Inferior parietal cortex (tissue), 1 donor: ENCODE measurements at regions not wholly inside any gene's neighbourhood (a gene's known extent, or its start where the extent isn't known, plus 50 kb on each side); places are given as distances from the start of the nearest gene placed in this dataset.
A peak's percentile ranks its signal among the peaks of the same experiment; 100 is the strongest.

ENCODE experiments used
- DNase-seq: peaks from one replicate; pipeline ENCODE4 v3.0.0-alpha.2; 2016; ENCODE audit errors: extremely low spot score

GRCh38 chr5:67702008-67702407, 505.4 kb upstream of the CD180 start:
- DNase-seq, result no peak

DNA sequence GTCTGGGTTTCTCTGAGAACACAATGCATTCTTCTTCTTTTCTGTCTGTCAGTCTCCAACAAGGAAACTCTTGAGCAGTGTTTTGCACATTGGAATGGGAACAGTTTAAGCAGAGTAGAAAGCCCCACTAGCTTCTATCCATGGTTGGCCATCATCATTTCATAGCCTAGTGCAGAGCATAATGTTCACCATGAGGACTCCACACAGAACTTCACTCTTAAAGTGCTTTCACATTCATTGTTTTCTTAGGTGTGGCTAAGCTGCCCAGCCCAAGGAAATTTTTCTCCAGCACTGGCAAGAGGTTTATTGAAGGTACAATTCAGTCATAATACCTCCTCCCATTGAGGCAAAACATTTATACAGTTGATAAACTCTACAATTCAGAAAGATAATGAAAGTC, 503.0 kb upstream of the CD180 start:
- no peak for DNase-seq

DNA sequence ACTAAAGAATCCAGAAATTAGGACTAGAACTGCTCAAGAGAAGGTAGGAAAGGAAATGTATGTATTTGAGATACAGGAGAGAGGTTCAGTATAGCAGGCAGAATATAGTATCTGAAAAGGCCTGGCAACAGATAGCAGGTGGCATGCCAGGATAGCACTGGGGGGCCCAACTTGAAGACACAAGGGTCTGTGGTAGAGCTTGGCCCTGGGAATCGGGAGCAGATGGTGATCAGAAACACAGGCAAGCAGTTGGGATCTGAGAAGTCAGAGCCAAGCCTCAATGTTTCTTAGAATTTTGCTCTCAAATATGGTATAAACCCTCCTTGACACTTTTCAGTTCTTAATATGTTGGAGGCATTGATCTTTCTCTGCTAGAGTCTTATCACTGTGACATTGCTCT, 499.8 kb upstream of the CD180 start:
- no peak for DNase-seq

DNA sequence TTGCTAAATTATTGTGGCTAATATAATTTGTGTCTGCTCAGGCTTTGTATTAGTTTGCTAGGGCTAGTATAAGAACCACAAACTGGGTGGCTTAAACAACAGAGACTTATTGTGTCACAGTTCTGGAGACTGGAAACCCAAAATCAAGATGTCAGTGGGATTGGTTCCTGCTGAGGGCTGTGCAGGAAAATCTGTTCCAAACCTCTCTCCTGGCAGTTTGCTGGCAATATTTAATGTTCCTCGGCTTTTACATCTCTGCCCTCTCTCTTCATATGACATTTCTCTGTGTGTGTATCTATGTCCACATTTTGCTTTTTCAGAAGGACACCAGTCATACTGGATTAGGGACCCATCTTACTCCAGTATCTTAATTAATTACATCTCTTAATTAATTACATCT, 498.8 kb upstream of the CD180 start:
- DNase-seq, result no peak

DNA sequence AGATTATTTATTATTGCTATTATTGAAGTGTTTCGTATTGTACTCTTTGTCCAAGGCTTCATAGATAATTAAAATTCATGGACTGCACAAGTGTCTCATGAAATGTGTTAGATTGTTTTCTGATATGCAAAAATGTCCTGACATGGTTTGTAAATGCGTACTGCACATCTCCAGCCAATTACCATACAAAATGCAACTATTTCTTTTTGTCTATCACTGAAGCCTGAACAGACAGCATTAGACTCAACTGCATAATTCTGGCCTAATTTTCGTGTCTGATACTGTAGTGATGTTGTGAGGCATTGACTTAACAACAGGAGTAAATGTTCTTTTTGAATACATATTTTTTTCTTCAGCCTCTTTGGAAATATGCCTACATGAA, 498.2 kb upstream of the CD180 start:
- no peak for DNase-seq

DNA sequence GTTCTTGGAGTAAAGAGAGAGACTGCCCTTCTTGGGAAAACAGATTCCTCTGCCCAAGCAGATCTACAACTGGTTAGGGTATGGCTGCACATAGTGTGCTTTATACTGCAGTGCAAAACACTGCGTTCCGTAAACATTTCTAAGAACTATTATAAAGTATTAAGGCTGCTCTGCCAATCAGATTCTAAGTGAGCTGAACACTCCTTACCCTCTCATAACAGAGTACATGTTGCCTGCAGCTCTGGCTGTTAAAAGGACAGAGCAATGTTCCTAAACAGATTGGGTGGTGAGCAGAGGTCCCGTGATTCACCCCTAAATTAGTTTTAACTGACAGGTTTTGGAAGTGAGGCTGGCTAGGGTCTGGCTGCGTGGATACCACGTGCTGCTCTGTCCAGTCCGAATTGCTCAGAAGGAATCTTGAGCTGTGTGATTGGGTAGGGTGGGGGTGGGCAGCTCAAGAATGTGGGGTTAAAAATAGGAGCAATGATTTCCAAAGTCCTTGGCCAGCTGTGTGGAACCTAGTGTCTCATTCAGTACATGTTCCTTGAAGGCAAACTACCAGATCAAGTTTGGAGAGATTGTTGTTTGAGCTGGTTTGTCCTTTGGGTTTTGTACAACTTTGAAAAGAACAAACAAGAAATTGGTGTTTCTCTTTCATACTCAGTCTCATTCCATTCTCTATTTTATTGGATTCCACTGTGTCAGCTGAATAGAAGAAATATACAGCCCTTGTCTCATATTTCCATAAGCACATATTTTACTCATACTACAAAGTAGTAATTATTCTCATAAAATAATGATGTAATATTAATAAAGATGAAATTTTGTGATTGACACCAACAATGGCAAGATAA, 497.6 kb upstream of the CD180 start:
- DNase-seq, result no peak

DNA sequence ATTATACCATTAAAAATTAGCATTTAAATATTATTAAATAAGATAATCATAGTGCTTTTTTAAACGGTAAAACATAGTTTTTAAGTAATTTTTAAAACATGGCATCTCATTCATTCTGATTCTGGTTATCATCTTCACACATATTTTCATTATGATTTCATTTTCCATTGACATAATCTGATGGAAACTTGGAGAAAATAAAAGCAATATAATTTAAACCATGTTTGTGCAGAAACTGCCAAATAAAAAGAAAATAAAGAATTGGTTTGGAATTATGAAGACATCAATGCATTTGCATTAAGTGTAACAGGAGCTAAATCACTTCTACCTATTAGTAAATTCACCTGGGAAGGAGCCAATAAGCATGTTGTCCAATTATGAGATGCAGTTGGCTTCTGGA, 490.1 kb upstream of the CD180 start:
- no peak for DNase-seq

DNA sequence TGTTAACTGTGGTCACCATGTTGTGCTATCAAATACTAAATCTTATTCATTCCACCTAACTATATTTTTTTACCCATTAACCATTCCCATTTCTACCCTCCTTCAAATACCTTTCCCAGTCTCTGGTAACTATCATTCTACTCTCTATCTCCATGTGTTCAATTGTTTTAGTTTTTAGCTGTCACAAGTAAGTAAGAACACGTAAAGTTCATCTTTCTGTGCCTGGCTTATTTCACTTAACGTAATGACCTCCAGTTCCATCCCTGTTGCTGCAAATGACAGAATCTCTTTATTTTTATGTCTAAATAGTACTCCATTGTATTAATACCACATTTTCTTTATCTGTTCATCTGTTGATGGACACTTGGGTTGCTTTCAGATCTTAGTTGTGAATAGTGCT, 485.1 kb upstream of the CD180 start:
- DNase-seq, result no peak

GRCh38 chr5:67680099-67680498, 483.5 kb upstream of the CD180 start:
- no peak for DNase-seq

GRCh38 chr5:67679184-67679841, 482.7 kb upstream of the CD180 start:
- peak; percentile 22 for DNase-seq

GRCh38 chr5:67678594-67678993, 482.0 kb upstream of the CD180 start:
- DNase-seq, result no peak

GRCh38 chr5:67677422-67677970, 480.9 kb upstream of the CD180 start:
- DNase-seq, result peak; percentile 4

DNA sequence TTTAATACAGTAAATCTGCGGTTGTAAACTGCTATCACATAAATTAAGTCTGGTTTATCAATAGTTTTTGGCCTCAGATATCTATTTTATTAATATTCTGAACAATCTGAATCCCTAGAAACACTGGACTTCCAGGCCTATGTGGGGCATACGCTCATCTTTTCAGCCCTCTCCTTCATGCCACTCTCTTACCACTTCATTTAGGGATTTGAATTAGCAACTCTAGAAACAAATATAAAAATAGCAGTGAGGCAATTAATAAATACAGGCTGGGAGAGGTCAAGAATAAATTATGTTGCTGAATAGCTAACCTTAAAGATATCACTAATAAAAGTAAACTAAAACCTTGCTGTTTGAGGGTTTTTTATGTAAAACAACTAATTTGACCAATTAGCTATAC, 480.3 kb upstream of the CD180 start:
- no peak for DNase-seq

- no peak for DNase-seq
These were observed 477.6 kb upstream of the CD180 start for GRCh38 chr5:67674159-67674655.

GRCh38 chr5:67673618-67674017, 477.0 kb upstream of the CD180 start:
- DNase-seq, result no peak

- no peak for DNase-seq
These were observed 476.6 kb upstream of the CD180 start for GRCh38 chr5:67673180-67673579.

DNA sequence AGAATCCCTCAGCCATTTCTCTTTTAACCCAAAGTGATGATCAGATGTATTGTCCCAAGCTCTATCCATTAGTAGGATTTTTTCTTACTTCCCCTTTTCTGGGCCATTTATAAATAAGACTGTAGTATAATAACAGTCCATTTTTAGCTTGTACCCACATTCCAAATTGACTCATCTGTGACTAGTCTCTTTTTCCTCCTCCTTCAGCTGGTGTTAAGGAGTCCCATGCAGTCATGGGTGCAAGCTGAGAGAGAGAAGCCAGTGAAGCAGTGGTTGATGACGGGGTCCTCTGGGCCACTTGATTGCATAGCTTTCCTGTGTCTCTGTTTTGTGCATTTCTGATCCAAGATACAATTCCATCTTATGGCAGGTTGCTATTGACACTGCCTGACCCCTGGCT, 476.0 kb upstream of the CD180 start:
- no peak for DNase-seq

- no peak for DNase-seq
These were observed 473.3 kb upstream of the CD180 start for GRCh38 chr5:67669916-67670315.

GRCh38 chr5:67660149-67660548, 463.6 kb upstream of the CD180 start:
- no peak for DNase-seq

GRCh38 chr5:67659288-67659687, 462.7 kb upstream of the CD180 start:
- DNase-seq, result no peak

DNA sequence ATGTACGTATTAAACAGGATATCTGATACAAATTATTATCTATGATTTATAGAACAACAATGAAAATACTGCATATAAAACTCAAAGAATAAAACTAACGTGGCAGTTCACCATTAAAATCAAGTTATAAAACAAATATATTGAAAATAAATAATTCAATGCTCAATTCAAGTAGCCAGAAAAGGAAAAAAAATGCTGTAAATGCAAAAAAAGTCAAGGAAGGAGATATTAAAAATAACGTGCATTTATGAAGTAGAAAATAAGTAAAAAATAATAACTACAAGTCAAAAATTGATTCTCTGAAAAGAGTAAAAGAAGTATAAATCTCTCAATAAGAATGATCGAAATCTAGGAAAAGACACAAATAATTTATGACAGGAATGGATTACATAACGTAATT, 460.5 kb upstream of the CD180 start:
- DNase-seq, result no peak

GRCh38 chr5:67652201-67652600, 455.6 kb upstream of the CD180 start:
- DNase-seq, result no peak

GRCh38 chr5:67651180-67651579, 454.6 kb upstream of the CD180 start:
- DNase-seq, result no peak
